Activated CD8-positive, alpha-beta memory T cell treated with anti-CD3 and anti-CD28 coated beads, Interleukin-2, amount 50 U/mL, for 1 hour (primary cell): ENCODE measurements at regions not wholly inside any gene's neighbourhood (a gene's known extent, or its start where the extent isn't known, plus 50 kb on each side); places are given as distances from the start of the nearest gene placed in this dataset.
"Not testable (repeated sequence)": the region's sequence is repeated elsewhere in the genome, so short reads cannot be mapped to it uniquely, and the experiment has no call there.

Experiments used
- DNase-seq: peaks from one replicate; pipeline ENCODE4 v3.0.0-alpha.2; 2020; ENCODE audit errors: extremely low read depth

DNA sequence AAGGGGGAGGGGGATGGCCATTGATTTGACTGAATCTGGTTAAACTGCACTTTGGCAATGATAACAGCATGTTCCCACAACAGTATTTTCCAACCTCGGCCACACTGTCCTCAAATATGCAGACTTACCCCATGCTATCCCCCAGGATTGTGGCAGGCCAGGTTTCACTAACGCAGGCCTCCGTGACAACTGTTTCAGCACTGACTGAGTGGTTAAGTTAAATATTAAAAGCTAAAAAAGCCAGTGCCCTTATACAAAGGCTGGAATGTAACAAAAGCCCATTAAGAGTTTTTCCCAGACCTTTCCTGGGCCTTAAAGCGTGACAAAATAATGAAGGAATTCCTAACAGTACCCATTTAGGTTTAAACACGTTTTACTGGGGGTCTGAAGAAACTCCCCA, 202.9 kb downstream of the USP25 start:
- no peak for DNase-seq

- no peak for DNase-seq
These were observed 205.7 kb downstream of the USP25 start for GRCh38 chr21:15935530-15935929.

DNA sequence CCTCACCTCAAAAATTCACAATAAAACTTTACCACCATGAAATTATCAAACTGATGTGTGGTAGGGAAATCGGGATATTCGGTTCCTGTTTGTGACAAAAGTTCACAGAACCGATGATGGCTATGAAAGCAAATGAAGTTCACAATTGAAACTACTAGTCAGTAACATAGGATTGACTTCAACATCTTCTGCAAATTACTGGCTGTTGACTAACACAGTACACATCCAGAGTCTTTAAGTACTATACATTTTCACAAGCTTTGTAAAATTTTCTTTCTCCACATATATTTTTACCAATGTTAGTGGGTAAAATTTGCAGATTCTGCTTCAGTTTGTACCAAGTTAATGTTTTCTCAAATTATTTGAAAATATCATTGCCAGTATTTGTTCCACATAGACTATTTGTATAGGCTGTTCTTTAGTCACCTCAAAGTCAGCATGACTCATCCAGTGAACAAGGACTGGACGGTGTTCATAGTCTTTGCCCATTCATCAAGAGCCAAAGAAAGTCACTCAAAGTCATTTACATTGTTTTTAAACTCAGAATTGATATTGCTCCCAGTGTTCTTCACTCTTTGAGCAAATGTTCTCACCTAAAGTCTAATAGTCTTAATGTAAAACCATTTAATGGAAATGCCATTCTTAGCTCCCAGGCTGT, 213.4 kb downstream of the USP25 start:
- DNase-seq, result no peak

DNA sequence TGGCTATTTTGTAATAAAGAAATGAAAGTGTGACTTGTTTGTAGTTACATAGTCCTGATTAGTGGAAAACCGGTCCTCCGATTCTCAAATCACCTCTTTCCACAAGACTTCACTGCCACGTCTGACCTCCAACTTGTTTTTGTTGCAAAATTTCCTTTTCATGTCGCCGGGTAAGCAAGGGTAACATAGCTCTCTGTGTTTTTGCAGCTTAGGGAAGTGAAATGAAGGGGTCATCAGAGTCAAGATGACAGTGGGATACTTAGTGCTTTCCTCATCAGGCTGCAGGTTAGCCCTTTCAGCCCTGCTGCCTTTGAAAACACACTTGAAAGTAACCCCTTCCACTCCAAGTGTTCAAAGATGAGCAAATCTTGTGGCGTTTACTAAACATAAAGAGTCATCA, 217.9 kb downstream of the USP25 start:
- DNase-seq, result no peak

DNA sequence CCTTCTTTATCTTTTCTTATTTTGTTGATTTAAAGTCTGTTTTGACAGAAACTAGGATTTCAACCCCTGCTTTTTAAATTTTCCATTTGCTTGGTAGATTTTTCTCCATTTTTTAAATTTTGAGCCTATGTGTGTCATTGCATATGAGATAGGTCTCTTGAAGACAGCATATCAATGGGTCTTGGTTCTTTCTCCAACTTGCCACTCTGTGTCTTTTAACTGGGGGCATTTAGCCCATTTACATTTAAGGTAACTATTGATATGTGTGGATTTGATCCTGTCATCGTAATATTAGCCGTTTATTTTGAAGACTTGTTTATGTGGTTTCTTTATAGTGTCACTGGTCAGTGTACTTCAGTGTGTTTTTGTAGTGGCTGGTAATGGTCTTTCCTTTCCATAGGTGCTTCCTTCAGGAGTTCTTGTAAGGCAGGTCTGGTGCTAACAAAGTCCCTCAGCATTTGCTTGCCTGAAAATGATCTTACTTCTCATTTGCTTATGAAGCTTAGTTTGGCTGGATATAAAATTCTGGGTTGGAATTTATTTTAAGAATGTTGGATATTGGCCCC, 223.9 kb downstream of the USP25 start:
- DNase-seq, result no peak

DNA sequence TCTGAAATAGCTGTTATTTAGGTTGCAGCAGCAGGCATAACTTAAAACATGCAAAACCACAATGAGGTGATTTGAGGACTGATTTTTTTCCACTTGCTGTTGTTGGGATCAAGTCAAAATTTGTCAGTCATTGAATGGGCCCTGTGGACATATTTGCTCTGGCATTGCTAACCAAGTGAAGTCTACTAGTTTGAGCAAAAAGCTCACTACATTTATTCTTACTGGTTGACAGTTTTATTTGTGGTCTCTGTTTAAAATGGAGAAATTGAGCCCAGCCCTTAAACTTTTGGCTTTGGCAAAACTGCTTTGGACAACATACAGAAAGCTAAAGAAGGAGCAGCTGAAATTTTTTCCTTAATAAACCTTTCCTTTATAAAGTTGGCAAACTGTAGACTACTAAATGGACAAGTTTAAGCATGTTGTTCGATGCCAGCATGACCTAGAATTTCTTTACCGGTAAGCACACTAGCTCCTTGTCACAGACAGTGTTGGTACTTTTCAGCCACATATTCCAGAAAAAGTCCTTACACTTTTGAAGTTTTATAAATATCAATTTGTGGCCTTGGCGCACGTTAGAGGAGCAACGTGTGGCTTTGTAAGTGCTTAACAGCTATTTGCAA, 234.6 kb downstream of the USP25 start:
- DNase-seq, result no peak

DNA sequence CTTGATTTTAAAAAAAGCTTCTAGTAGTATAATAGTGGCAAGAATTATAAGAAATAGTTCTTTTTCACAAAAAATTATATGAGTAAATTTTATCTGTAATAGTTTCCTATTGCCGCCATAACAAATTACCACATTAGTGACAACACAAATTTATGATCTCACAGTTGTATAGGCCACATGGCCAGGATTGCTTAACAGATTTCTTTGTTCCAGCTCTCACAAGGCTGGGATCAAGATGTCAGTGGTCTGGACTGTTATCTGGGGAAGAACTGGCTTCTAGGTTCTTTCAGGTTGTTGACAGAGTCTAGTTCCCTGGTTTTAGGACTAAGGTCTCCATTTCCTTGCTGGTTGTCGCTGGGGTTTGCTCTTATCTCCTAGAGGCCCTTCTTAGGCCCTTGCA, 236.4 kb downstream of the USP25 start:
- DNase-seq, result no peak

- DNase-seq, result no peak
These were observed 236.9 kb downstream of the USP25 start for GRCh38 chr21:15966651-15967050.

DNA sequence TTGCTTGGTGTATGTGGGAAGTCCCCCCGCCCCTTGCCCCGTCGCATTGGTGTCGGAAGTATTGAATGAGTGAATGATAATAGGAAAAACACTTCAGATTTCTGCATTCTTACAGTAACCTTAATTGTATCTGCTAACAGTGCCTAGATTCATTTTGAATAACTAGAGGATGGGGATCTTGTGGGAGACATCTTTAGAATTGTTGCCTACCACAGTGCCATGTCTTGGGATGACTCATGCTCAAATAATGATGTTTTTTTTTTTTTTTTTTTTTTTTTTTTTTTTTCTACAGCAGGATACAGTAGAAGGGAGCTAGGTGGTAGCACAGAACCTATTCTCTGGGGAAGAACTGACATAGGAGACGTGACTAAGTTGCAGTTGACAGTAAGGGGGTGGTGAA, 237.9 kb downstream of the USP25 start:
- no peak for DNase-seq

DNA sequence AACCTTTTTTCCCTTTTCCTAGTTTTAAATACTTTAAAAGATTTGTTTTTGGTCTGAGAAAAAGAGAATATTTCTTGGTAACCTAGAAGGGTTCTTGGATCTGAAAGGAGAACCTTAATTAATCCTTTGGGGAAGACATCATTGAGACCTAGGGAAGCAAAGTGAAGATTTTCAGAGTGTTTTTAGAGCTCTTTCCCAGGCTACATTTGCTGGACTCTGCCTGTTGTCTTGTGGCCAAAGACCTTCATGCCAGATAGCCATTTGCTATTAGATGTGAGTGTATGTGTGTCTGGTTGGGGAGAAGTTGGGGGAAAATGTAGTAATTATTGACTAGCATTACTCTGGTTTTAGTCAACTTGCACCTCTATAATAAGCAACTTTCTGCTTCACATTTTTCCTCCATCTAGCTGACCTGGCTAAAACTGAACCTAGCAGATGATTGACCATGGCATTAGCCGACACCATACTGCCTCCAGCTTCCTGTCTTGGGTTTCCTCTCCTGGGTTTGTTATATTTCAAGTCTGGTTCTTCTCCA, 239.1 kb downstream of the USP25 start:
- DNase-seq, result no peak

GRCh38 chr21:15976807-15977206, 247.0 kb downstream of the USP25 start:
- DNase-seq, result no peak

DNA sequence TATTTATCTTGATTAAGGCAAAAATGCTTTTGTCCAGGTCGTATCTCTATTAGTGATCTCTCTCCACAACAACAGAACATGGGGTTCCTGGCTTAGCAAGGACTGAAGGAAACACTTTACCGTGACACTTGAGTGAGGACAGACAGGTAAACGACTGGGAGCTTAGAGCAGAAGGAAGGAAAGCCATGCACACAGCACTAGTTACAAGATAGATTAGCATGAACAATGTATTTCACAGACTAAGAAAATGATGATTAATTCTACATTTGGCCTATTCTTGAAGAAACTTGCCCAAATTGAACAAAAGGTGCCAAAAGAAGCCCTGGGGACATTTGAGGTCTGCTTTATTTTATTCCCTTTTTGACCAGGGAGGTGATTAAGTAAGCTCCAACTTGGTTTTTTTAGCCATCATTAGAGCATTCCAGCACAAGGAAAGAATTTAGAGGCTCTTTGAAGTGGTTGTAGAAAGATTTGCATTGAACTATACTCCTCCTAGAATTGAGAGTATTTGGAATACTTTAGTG, 248.5 kb downstream of the USP25 start:
- DNase-seq, result no peak

GRCh38 chr21:15979493-15979892, 249.7 kb downstream of the USP25 start:
- not testable (repeated sequence) for DNase-seq

GRCh38 chr21:15986277-15986676, 256.5 kb downstream of the USP25 start:
- DNase-seq, result no peak

DNA sequence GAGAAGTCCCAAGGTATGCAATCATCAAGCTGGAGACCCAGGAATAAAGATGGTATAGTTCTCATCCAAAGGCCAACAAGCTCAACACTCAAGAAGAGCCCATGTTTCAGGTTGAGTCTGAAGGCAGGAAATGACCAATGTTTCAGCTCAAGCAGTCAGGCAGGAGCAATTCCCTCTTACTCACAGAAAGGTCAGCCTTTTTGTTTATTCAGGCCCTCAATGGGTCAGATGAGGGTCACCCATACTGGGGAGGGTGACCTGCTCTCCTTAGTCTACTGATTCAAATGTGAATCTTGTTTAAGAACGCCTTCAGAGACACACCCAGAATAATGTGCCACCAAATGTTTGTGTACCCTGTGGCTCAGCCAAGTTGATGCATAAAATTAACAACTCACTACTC, 262.4 kb downstream of the USP25 start:
- no peak for DNase-seq

DNA sequence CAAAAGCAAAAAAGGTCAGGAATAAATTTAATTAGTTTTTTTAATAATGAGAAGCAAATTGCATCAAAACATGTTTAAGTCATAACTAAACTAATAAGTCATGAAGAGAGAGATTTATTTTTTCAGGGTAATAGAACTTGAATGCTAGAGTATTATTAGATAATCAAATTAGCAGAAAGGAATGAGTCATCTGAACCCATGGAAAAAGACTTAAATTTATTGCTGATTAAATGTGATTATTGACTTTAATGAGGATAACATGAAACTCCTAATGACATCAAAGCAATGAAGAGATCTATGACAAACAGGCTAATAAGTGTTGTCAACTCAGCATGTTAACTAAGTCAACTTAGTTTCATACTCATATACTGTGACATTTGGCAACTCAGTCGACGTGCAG, 264.2 kb downstream of the USP25 start:
- no peak for DNase-seq

DNA sequence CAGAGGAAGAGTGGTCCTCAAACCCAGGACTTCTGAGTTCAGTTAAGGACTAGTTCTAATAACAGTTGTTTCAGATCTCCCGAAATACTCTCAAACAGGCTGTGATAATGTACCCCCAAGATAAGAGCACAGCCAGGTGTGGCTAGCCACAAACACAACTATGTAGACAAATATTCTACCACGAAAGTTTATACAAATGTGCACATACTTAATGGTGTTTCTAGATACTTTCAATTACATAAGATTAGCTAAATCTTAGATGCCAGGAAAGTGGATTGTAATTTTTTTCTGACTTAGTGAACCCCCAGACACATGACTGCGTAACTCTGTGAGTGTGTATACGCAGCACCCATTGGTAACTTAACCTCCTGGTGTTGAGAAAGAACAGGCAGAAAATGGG, 270.0 kb downstream of the USP25 start:
- no peak for DNase-seq

DNA sequence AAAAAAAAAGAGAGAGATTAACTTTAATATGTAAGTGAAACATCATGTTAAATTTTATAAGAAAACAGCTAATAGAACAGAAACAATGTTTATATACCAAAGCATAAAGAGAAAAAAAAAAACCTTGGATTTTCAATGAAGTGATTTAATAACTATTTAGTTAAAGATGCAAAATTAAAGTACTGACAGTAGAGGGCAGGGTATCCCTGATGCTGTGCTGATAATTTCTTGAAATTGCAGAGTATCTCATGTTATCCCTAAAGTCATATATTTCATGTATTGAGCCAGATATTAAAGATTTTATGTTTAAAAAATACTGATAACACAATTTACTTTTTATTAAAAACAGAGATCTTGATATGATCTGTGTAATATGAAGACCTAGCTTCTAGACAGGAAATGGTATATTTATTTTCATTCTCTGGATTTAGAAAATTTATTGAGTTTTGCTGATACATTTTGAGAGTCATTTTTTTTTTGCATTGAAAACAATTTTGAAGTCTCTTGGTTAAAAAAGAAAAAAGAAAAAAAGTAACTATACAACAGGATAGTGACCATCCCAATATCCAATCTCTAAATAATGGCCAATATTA, 273.2 kb downstream of the USP25 start:
- no peak for DNase-seq

DNA sequence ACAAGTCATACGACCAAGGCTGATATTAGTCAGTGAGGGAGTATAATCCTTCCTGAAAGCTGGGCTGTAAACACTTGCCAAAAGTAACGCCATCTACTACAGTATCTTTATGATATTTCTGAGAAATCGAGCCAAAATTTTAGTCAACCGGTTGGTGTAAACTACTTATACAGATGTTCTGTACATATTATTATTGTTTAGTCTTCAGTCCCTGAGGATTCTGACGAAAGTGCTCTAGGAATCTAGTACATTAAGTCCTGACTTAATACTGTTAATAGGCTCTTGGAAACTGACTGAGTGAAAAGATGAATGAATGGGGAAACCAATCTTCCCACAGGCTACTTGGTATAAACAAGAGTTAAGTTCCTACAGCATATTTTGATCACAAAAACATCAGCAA, 274.3 kb downstream of the USP25 start:
- no peak for DNase-seq

- DNase-seq, result no peak
These were observed 274.7 kb downstream of the USP25 start for GRCh38 chr21:16004523-16004922.

GRCh38 chr21:16005996-16006395, 276.2 kb downstream of the USP25 start:
- no peak for DNase-seq

GRCh38 chr21:16007943-16008342, 278.2 kb downstream of the USP25 start:
- no peak for DNase-seq

DNA sequence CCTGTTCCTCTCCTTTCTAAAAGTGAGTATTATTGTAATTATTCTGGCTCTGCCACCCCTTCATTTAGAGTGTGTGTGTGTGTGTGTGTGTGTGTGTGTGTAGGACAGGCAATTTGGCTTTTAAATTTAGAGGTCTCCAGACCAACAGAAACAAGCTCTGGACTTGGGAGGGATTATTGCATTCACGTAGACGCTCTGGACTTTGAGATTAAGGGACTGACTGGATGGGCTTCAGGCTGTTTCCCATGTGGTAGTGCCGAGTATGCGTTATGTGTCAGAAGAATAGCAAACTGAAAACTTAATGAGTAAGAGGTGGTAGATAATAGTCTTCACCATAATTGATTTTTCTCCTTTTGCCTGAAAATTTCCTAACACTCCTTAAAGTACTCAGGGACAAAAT, 281.9 kb downstream of the USP25 start:
- DNase-seq, result no peak
